Left ventricle myocardium inferior (tissue), 1 donor: ENCODE measurements at regions not wholly inside any gene's neighbourhood (a gene's known extent, or its start where the extent isn't known, plus 50 kb on each side); places are given as distances from the start of the nearest gene placed in this dataset.

Source experiments
- DNase-seq: peaks from one replicate; pipeline ENCODE4 v3.0.0-alpha.2; 2020
- H3K27ac ChIP-seq: fragments of 200-600 bp; replicated peaks from 2 replicates; pipeline ENCODE4 v1.8.0; 2021
- H3K27me3 ChIP-seq: fragments of 200-600 bp; 2 replicates; pipeline ENCODE4 v1.8.0; 2021; ENCODE audit warnings: low read depth
- H3K36me3 ChIP-seq: fragments of 200-600 bp; 2 replicates; pipeline ENCODE4 v1.8.0; 2021
- H3K4me1 ChIP-seq: fragments of 200-600 bp; 2 replicates; pipeline ENCODE4 v1.8.0; 2021
- H3K4me3 ChIP-seq: fragments of 200-600 bp; 2 replicates; pipeline ENCODE4 v1.8.0; 2021; ENCODE audit warnings: mild to moderate bottlenecking, moderate library complexity
- H3K9me3 ChIP-seq: fragments of 200-600 bp; replicated peaks from 2 replicates; pipeline ENCODE4 v1.8.0; 2021
- CTCF ChIP-seq: fragments of 200-600 bp; IDR thresholded peaks from 2 replicates; pipeline ENCODE4 v1.8.0; 2021; ENCODE audit warnings: antibody characterized with exemption, mild to moderate bottlenecking, borderline replicate concordance
- intact Hi-C: fragments of 100-400 bp; cut with micrococcal nuclease; formaldehyde crosslinking; loops from one replicate; pipeline ENCODE4 v1.11.0; 2022
- donor health status: DM: no; HTN: yes; CAD: no; lungs with severe emphysema.

- Histone ChIP-seq H3K9me3 (no peaks in the 10 kb centered on the region), H3K27ac (no peak overlapping the region), H3K4me3 (no peak overlapping the region), H3K27me3 (peaks cover 84% of the 10 kb centered on the region), H3K4me1 (no peaks in the 10 kb centered on the region), H3K36me3 (no peaks in the 10 kb centered on the region)
- TF ChIP-seq CTCF, result no peak
- no peak for DNase-seq
- intact Hi-C loops, result no loop called here
These were observed 709.7 kb downstream of the PTPRU start for GRCh38 chr1:29946057-29946456.

DNA sequence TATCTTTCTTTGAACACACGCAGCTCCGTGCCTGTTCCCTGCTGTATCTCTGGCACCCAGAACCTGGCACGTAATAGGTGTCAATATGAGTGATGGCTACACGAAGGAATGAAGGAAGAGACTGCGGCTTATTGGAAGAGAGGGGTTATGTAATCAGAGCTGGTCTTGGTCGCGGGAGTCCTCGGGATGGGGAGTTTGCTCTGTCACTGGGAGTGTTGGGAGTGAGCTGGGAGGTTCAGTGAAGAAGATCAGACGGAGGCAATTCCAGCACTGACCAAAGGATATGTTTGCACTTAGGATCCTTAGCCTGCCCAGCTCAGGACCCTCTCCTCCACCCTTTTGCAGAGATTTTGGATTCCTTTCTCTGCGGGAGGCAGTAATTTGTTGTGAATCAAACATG lies 709.1 kb downstream of the PTPRU start:
- intact Hi-C loops, result no loop called here
- Histone ChIP-seq H3K27me3 (peaks cover 90% of the 10 kb centered on the region), H3K36me3 (no peaks in the 10 kb centered on the region), H3K4me1 (no peaks in the 10 kb centered on the region), H3K9me3 (no peaks in the 10 kb centered on the region), H3K4me3 (no peak overlapping the region), H3K27ac (no peak overlapping the region)
- no peak for TF ChIP-seq CTCF
- DNase-seq, result no peak

- no peaks in the 10 kb centered on the region for H3K36me3 ChIP-seq
- H3K4me3 ChIP-seq, result no peak overlapping the region
- H3K27me3 ChIP-seq, result peaks cover 87% of the 10 kb centered on the region
- no peak for TF ChIP-seq CTCF
- no peaks in the 10 kb centered on the region for H3K4me1 ChIP-seq
- intact Hi-C loops, result no loop called here
- no peaks in the 10 kb centered on the region for H3K9me3 ChIP-seq
- no peak overlapping the region for H3K27ac ChIP-seq
- no peak for DNase-seq
These were observed 708.1 kb downstream of the PTPRU start for GRCh38 chr1:29944253-29944905.

- intact Hi-C loops, result no loop called here
These were observed 706.7 kb downstream of the PTPRU start for GRCh38 chr1:29943034-29943433.

DNA sequence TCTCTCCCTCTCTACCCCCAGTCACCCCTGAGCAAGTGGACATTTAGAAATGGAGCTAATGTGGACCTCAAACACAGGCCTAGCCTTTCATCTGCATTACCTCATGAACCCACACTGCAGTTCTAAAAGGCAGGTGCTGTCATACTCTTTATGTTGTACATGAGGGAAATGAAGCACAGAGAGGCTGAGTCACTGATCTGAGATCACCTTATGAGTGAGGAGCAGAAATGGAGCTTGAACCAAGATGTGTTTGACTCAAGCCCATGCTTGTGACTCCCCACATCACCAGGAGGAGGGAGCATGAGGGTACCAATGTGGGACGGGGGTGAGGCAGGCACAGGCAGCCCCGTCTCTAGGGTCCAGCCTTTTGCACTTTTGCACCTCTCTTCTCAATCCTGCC lies 702.8 kb downstream of the PTPRU start:
- intact Hi-C loops, result no loop called here
- no peak overlapping the region for H3K27ac ChIP-seq
- H3K4me3 ChIP-seq, result no peak overlapping the region
- DNase-seq, result no peak
- no peaks in the 10 kb centered on the region for H3K9me3 ChIP-seq
- no peaks in the 10 kb centered on the region for H3K36me3 ChIP-seq
- TF ChIP-seq CTCF, result no peak
- H3K27me3 ChIP-seq, result peaks cover 37% of the 10 kb centered on the region
- no peaks in the 10 kb centered on the region for H3K4me1 ChIP-seq

More at GRCh38 chr1:29943034-29943433, 706.7 kb downstream of the PTPRU start:
- Histone ChIP-seq H3K36me3 (no peaks in the 10 kb centered on the region), H3K27me3 (peaks cover 76% of the 10 kb centered on the region), H3K4me3 (no peak overlapping the region), H3K27ac (no peak overlapping the region), H3K9me3 (no peaks in the 10 kb centered on the region), H3K4me1 (no peaks in the 10 kb centered on the region)
- no peak for DNase-seq
- no peak for TF ChIP-seq CTCF
